ENCODE measurements at regions not wholly inside any gene's neighbourhood (a gene's known extent, or its start where the extent isn't known, plus 50 kb on each side); places are given as distances from the start of the nearest gene placed in this dataset.

GRCh38 chr2:160628811-160629210, 135.2 kb upstream of the RBMS1 start:
- no peak for TF ChIP-seq CTCF (IDR thresholded peaks at IDR 0.05; ENCODE audit: low read depth, low read length)
- Histone ChIP-seq H3K9me3 (ENCODE audit: severe bottlenecking) (no peaks in the 10 kb centered on the region), H3K27me3 (ENCODE audit: insufficient read depth, low read depth, severe bottlenecking) (no peaks in the 10 kb centered on the region), H3K36me3 (no peaks in the 10 kb centered on the region), H3K27ac (no peak overlapping the region), H3K4me3 (ENCODE audit: low read depth, low read length) (no peak overlapping the region)
- DNase-seq, result no peak

- H3K9me3 ChIP-seq (ENCODE audit: severe bottlenecking), result no peaks in the 10 kb centered on the region
- no peak overlapping the region for H3K27ac ChIP-seq
- no peak for TF ChIP-seq CTCF (IDR thresholded peaks at IDR 0.05; ENCODE audit: low read depth, low read length)
- no peak for DNase-seq
- H3K27me3 ChIP-seq (ENCODE audit: insufficient read depth, low read depth, severe bottlenecking), result no peaks in the 10 kb centered on the region
- no peak overlapping the region for H3K4me3 ChIP-seq (ENCODE audit: low read depth, low read length)
- H3K36me3 ChIP-seq, result no peaks in the 10 kb centered on the region
Measured at GRCh38 chr2:160630801-160631590, 137.4 kb upstream of the RBMS1 start.

- no peaks in the 10 kb centered on the region for H3K27me3 ChIP-seq (ENCODE audit: insufficient read depth, low read depth, severe bottlenecking)
- H3K36me3 ChIP-seq, result no peaks in the 10 kb centered on the region
- H3K9me3 ChIP-seq (ENCODE audit: severe bottlenecking), result no peaks in the 10 kb centered on the region
- TF ChIP-seq CTCF (IDR thresholded peaks at IDR 0.05; ENCODE audit: low read depth, low read length), result no peak
- no peak for DNase-seq
- H3K27ac ChIP-seq, result no peak overlapping the region
- no peak overlapping the region for H3K4me3 ChIP-seq (ENCODE audit: low read depth, low read length)
Measured at GRCh38 chr2:160632084-160632975, 138.7 kb upstream of the RBMS1 start.

- H3K27me3 ChIP-seq (ENCODE audit: insufficient read depth, low read depth, severe bottlenecking), result no peaks in the 10 kb centered on the region
- H3K4me3 ChIP-seq (ENCODE audit: low read depth, low read length), result no peak overlapping the region
- no peak overlapping the region for H3K27ac ChIP-seq
Measured at GRCh38 chr2:160634436-160634835, 140.8 kb upstream of the RBMS1 start.

GRCh38 chr2:160635488-160635887, 141.9 kb upstream of the RBMS1 start:
- no peaks in the 10 kb centered on the region for H3K36me3 ChIP-seq
- no peak overlapping the region for H3K4me3 ChIP-seq (ENCODE audit: low read depth, low read length)
- TF ChIP-seq CTCF (IDR thresholded peaks at IDR 0.05; ENCODE audit: low read depth, low read length), result no peak
- H3K27ac ChIP-seq, result no peak overlapping the region
- peaks cover 6% of the 10 kb centered on the region for H3K9me3 ChIP-seq (ENCODE audit: severe bottlenecking)
- no peaks in the 10 kb centered on the region for H3K27me3 ChIP-seq (ENCODE audit: insufficient read depth, low read depth, severe bottlenecking)
- no peak for DNase-seq

More at GRCh38 chr2:160634436-160634835, 140.8 kb upstream of the RBMS1 start:
- Histone ChIP-seq H3K9me3 (ENCODE audit: severe bottlenecking) (peaks cover 3% of the 10 kb centered on the region), H3K36me3 (no peaks in the 10 kb centered on the region)
- TF ChIP-seq CTCF (IDR thresholded peaks at IDR 0.05; ENCODE audit: low read depth, low read length), result no peak
- no peak for DNase-seq
